ENCODE measurements at regions not wholly inside any gene's neighbourhood (a gene's known extent, or its start where the extent isn't known, plus 50 kb on each side); places are given as distances from the start of the nearest gene placed in this dataset.
A peak's percentile ranks its signal among the peaks of the same experiment; 100 is the strongest.
"Not testable (repeated sequence)": the region's sequence is repeated elsewhere in the genome, so short reads cannot be mapped to it uniquely, and the experiment has no call there.

GRCh38 chr15:47119349-47119748, 598.0 kb upstream of the SEMA6D start:
- DNase-seq (ENCODE audit: low read depth) = no peak

- DNase-seq (ENCODE audit: low read depth) = no peak
Measured at GRCh38 chr15:47124430-47125102, 592.7 kb upstream of the SEMA6D start.

- no peak for DNase-seq (ENCODE audit: low read depth)
Measured at GRCh38 chr15:47129033-47129432, 588.3 kb upstream of the SEMA6D start.

- not testable (repeated sequence) for DNase-seq (ENCODE audit: low read depth)
Measured at GRCh38 chr15:47131450-47131849, 585.9 kb upstream of the SEMA6D start.

- DNase-seq (ENCODE audit: low read depth) = no peak
Measured at GRCh38 chr15:47135267-47135666, 582.0 kb upstream of the SEMA6D start.

GRCh38 chr15:47136236-47136635, 581.1 kb upstream of the SEMA6D start:
- DNase-seq (ENCODE audit: low read depth) = no peak

GRCh38 chr15:47139965-47140364, 577.3 kb upstream of the SEMA6D start:
- DNase-seq (ENCODE audit: low read depth) = no peak

GRCh38 chr15:47157827-47158226, 559.5 kb upstream of the SEMA6D start:
- DNase-seq (ENCODE audit: low read depth) = no peak

- DNase-seq (ENCODE audit: low read depth) = no peak
Measured at GRCh38 chr15:47158573-47158972, 558.7 kb upstream of the SEMA6D start.

- no peak for DNase-seq (ENCODE audit: low read depth)
Measured at GRCh38 chr15:47177177-47177576, 540.1 kb upstream of the SEMA6D start.

GRCh38 chr15:47179988-47180387, 537.3 kb upstream of the SEMA6D start:
- DNase-seq (ENCODE audit: low read depth) = no peak

GRCh38 chr15:47182818-47183217, 534.5 kb upstream of the SEMA6D start:
- DNase-seq (ENCODE audit: low read depth) = no peak

- no peak for DNase-seq (ENCODE audit: low read depth)
Measured at GRCh38 chr15:47184003-47184907, 533.0 kb upstream of the SEMA6D start.

- no peak for DNase-seq (ENCODE audit: low read depth)
Measured at GRCh38 chr15:47184908-47185801, 532.1 kb upstream of the SEMA6D start.

GRCh38 chr15:47186075-47186474, 531.2 kb upstream of the SEMA6D start:
- DNase-seq (ENCODE audit: low read depth) = no peak

GRCh38 chr15:47188758-47189507, 528.4 kb upstream of the SEMA6D start:
- no peak for DNase-seq (ENCODE audit: low read depth)

GRCh38 chr15:47194718-47195117, 522.6 kb upstream of the SEMA6D start:
- DNase-seq (ENCODE audit: low read depth) = peak; percentile 30

- peak; percentile 77 for DNase-seq (ENCODE audit: low read depth)
Measured at GRCh38 chr15:47196048-47196447, 521.3 kb upstream of the SEMA6D start.

GRCh38 chr15:47203993-47204392, 513.3 kb upstream of the SEMA6D start:
- DNase-seq (ENCODE audit: low read depth) = no peak

- DNase-seq (ENCODE audit: low read depth) = peak; percentile 23
Measured at GRCh38 chr15:47206358-47206978, 510.8 kb upstream of the SEMA6D start.

GRCh38 chr15:47209591-47209990, 507.7 kb upstream of the SEMA6D start:
- DNase-seq (ENCODE audit: low read depth) = no peak

All from renal cortical epithelial cell (primary cell).